HG03378 (cell line): ENCODE measurements at regions not wholly inside any gene's neighbourhood (a gene's known extent, or its start where the extent isn't known, plus 50 kb on each side); places are given as distances from the start of the nearest gene placed in this dataset.

Source experiments
- ATAC-seq: cut with Tn5 transposase; IDR thresholded peaks from one replicate; pipeline ENCODE4 v1.9.1; 2021; ENCODE audit warnings: mild to moderate bottlenecking, moderate library complexity; ENCODE audit not compliant: unreplicated experiment

GRCh38 chr10:110355141-110355831 is 50.6 kb upstream of the SMNDC1 start:
- peak; percentile 31 for ATAC-seq

GRCh38 chr10:110355922-110356627 is 51.4 kb upstream of the SMNDC1 start:
- peak; percentile 14 for ATAC-seq

GRCh38 chr10:110356628-110357245 is 52.0 kb upstream of the SMNDC1 start:
- ATAC-seq: peak; percentile 88

GRCh38 chr10:110357252-110357780 is 52.6 kb upstream of the SMNDC1 start:
- ATAC-seq: no peak

- no peak for ATAC-seq
Observed at GRCh38 chr10:110357871-110358270, 53.2 kb upstream of the SMNDC1 start.

- ATAC-seq: no peak
Observed at GRCh38 chr10:110358278-110358677, 53.6 kb upstream of the SMNDC1 start.

- ATAC-seq: no peak
Observed at GRCh38 chr10:110358869-110359629, 54.3 kb upstream of the SMNDC1 start.

GRCh38 chr10:110360857-110361474 is 56.2 kb upstream of the SMNDC1 start:
- no peak for ATAC-seq

DNA sequence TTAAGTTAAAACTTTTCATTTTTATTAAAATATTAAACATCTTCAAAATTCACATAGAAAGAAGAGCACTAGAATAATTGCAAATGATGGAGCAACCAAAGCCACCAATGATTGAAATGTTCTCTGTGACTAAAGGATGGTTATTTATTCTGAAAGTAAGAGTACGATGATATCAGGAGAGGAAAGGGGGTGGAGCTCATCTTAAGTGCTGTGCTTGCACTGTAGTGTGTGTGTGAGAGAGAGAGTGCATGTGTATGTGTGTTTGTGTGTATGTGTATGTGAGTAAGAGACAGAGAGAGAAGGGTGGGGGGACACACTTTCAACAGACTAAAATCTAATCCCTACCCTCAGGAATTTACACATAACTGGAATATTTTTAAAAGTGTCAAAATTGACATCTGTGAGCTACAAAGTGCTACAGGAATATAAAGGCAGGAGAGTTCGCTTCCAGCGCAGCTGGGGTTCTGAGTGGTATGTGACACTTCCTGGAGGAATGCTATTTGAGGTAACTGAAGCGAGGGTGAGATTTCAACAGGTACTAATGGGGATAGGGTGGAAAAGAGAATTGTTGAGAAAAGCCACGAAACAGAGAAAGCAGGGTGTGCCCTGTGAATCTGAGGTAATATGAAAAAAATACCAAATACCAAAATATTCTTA is 57.2 kb upstream of the SMNDC1 start:
- no peak for ATAC-seq

DNA sequence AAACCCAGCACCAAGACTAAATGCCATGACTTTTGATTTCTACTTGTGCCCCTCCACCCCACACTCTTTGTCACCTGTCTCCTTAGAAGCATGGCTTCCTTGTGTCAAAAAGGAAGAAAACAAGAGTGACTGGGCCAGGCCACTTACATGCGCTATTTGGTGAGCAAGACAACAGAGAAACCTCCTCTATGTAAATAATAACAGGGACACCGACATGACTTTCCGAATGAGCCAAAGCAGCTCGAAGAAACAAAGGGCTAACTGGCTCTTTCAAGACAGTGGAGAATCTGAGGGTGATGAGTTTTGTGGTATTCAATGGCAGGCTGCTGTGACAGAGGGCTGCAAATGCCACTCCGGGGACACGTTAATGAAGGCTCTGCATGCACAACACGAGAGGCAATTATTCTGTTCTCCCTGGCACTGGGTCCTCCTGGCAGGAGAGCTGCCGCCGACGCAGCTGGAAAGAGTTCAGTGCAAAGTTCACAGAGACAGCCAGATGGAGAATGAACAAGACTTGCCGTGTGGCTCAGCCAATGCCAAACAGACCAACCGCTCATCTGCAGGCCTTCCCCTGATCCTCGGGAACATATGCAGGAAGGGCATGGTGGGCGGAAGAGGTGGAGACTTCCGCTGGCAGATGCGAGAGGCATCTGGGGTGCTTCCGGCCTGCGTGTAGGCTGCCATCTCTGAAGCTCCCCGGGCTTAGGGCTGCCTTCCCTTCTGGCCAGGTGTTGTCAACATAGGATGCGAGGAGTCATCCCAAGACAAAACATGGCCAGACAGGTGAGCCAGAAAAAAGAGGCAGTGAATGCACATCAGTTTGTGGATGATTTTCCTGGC is 59.1 kb upstream of the SMNDC1 start:
- no peak for ATAC-seq

GRCh38 chr10:110364531-110364937 is 59.8 kb upstream of the SMNDC1 start:
- ATAC-seq: no peak

DNA sequence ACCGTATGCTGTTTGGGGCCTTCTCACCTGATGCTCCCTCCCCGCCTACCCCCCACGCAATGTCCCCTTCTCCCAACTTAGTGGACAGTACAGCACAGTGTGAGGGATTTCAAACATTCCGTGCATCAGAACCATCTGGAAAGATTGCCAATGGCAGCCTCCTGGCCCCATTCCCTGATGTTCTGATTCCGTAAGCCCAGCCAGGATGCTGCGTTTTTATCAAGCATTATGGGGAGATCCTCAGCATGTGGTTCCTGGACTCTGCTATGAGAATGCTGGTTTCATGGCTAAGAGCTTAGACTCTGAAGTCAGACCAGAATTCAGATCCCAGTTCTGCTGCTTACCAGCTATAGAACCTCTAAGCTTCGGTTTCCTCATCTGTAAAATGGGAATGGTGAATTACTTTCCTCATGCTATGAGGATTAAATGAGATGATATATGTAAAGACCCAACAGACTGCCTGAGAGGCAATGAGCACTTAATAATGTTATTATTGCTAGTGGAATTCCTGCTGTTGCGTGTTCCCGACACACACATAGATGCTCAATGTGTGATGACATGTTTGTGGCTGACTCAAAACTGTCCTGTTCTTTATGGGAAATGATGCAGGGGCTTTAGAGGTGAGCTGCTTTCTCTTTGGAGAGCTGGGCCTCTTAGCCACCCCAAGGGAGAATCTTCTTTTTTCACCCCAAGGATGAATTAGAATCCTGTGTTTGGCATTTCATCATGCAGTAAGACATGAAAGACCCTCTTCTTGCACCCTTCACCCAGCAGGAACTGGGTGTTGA is 60.8 kb upstream of the SMNDC1 start:
- no peak for ATAC-seq

DNA sequence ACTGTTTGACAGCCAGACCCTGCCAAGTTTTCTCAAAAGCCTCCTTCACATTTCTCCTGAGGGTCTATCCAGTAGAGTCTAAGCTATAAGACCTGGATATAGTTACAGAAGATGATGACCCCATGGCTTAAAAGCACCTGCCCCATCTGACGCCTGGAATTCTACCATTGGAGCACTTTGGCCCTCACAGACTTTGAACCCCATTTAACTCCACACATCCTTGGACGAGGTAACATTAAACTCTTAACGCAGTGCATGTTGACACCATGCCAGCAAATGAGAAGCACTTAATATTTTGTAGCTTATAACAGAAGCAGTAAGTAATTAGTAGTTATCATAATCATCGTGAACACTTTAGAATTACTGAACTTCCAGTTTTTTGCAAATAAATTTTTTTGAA is 61.9 kb upstream of the SMNDC1 start:
- no peak for ATAC-seq

DNA sequence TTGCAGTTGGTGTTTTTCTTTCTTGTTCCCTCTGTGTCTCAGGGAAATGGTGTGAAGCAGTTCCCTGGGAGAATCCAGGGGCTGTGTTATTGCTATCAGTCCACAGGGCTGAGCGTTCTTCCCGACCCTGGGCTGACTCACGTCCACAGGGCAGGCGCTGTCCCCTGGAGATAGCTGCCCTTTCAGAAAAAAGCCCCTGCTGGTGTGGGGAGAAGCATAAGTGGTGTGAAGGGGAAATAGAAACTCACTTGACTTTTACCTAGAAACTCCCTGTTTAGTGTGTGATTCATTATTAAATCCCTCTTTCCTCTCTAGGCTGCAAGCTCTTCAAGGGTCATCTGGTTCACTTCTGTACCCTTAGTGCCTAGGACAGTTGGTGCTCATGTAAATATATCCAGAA is 63.3 kb upstream of the SMNDC1 start:
- peak; percentile 68 for ATAC-seq

DNA sequence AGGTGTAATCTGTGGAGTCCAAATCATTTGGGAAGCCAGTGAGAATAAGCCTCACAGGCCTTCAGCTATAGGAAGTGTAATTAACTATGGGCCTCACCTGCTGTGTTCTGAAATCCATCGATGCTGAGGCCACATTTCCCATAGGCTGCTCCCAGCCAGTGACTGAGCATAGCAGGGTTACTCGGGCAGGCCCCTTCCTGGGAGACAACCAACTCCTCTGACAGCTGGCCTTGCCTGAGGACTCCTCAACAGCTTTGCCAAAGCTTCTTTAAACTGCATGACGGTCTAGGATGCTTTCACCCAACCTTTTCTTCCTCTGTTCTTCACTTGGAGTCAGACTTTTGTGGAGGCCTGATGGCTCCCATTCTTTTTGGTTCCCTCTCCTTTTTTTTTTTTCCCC is 63.8 kb upstream of the SMNDC1 start:
- peak; percentile 7 for ATAC-seq

DNA sequence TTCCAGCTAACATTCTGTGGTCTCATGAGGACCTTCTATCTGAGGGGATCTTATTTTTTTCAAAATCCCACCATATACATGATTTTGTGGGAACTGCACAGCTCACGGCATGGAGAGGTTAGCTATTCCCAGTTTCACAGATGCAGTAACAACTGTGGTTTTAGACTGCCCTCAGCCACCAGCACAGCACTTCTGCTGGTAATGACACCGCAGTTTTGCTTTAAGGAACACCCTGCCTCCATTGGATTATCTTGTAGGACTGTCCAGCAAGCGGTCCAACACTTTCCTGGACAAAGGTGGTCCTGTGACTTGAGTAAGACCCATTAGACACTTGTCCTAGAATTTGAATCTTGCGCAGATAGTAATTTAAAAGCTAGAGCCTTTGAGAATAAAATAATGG is 65.3 kb upstream of the SMNDC1 start:
- no peak for ATAC-seq

GRCh38 chr10:110372656-110373055 is 67.9 kb upstream of the SMNDC1 start:
- no peak for ATAC-seq

GRCh38 chr10:110373059-110373458 is 68.3 kb upstream of the SMNDC1 start:
- no peak for ATAC-seq
